ENCODE measurements at regions not wholly inside any gene's neighbourhood (a gene's known extent, or its start where the extent isn't known, plus 50 kb on each side); places are given as distances from the start of the nearest gene placed in this dataset.

- DNase-seq = no peak
Measured at GRCh38 chr18:44466997-44467396, 213.7 kb upstream of the SETBP1 start.

DNA sequence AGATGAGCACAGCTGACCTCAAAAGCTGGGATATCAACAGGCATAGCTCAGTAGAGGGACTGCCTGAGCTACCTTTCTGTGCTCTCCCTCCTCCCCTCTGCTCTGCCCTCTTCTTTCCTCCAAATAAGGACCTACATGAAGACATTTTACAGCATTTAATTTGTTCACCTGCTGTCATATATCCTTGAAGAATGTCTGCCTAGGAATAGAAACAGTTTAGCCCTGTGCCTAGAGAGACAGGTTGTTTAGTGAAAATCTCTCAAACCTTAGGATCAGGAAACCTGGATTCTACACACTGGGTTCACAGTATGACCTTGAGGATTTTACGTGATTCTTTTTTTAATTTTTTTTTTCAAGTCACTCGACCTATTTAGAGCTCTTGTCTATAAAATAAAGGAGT lies 213.0 kb upstream of the SETBP1 start:
- no peak for DNase-seq

GRCh38 chr18:44473394-44474066 lies 207.2 kb upstream of the SETBP1 start:
- no peak for DNase-seq

DNA sequence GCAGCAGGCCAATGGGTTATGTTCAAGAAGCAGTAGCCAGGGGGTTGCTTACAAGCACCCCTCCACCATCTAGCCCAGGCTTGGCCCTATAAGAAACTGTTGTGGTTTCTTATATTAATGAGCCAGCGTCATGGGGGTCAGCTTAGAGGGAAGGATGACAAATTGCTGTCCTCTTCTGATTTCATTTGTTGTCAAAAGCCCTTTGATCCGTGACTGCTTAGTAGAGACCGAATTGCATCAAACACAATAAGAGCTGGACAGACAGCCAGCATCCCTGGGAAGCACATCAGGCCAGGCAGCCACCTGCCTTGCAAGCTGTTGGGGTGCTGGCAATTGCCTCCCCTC lies 206.6 kb upstream of the SETBP1 start:
- DNase-seq = no peak

GRCh38 chr18:44474591-44474990 lies 206.1 kb upstream of the SETBP1 start:
- DNase-seq = no peak

GRCh38 chr18:44482761-44483160 lies 197.9 kb upstream of the SETBP1 start:
- DNase-seq = no peak

DNA sequence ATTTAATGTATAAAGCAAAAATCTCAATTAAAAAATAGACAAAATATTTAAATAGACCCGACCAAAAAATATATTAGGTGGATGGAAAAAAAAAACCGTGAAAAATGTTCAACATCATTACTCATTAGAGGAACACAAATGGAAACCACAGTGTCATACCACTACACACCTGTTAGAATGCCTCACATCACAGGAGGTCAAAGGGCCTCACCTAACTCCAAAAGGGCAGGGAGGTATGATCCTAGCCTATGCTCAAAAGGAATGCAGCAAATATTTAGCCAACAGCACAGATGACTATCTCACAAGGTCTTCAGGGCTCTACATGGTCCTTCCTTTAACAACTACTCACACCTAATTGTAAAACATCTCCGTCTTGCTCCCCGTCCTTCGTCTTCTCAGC lies 185.5 kb upstream of the SETBP1 start:
- DNase-seq = no peak

GRCh38 chr18:44497311-44497710 lies 183.4 kb upstream of the SETBP1 start:
- DNase-seq = no peak

DNA sequence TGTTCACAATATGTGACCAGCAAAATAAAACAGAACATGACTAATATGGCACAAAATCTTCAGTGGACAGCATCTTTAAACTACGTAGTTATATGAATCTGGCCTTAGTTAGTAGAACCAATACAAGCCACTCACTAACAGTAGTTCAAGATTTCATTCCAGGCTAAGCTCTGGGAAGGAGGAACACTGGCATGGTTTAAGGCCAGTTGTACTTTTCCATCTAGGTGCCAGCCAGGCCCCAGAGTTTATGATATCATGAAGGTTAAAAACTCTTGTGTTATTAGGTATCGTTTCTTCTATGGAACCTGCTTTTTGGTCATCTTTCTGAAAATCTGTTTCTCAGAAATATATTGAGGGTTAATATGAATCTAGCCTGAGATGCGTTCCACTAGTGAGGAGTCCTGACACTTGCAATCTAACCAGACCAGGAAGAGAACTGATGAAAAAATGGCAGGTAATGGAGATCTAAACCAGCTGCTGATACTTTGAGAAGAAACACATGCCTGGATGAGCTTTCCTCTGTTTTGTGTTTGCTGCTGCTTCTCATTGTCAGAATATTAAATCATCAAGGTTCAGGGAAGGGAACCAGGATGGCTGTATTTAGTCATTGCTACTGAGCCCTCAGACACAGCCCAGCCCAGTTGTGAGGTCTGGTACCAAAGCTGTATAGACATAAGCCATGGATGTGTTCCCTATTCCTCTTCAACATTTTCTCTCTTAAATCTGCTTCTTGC lies 182.8 kb upstream of the SETBP1 start:
- DNase-seq = no peak

DNA sequence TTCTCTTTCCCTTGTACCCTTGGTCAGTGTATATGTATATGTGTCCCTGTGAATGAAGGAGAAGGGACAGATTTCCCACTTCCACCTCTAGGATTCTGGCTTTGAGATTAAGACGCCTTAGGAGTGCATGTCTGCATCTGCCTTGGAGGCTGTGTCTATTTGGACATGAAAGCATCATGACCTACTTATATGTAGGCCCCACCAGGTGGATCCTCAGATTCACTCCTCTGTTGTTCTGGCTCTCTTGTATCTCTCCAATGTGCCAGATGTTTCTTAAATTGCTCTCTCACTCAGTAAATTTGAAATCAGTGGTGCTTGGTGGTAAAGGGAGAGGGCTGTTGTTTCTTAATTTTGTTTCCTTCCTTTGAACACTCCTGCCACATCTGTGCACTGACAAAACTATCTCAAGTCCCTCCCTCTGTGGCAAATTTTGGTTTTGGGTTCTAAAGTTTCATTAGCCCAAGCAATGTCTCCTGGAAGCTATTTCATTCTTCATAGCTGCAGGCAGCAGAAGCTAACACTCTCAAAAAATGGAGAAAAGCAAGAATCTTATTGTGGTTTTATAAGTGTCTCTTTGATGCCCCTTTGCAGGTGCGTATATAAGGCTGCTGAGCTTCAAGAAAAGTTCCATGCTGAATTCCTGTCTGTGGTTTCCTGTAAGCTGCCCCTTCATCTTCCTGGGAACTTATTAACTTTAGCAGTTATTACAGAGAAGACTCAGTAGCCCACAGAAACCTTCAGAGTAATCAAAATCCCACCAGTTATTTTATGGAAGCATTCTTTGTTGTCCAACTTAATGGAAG lies 179.7 kb upstream of the SETBP1 start:
- no peak for DNase-seq

DNA sequence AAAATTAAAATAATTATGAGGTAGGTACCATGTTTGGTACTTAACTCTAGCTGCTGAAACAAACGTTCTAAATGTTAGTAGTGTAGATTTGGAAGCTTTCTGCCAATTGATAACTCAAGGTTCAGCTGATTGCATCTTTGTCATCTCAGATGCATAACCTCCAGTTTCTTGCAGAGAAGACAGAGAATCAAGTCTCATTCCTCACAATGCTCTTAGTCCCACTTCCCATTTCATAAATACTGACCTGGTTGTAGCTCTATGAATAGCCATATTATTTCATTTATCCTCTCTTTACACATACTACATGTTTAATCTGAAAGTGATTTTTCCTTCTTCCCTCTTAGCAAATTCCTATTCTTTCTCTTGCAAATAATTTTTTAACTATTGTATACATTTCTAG lies 178.5 kb upstream of the SETBP1 start:
- DNase-seq = no peak

- DNase-seq = no peak
Measured at GRCh38 chr18:44502790-44503189, 177.9 kb upstream of the SETBP1 start.

DNA sequence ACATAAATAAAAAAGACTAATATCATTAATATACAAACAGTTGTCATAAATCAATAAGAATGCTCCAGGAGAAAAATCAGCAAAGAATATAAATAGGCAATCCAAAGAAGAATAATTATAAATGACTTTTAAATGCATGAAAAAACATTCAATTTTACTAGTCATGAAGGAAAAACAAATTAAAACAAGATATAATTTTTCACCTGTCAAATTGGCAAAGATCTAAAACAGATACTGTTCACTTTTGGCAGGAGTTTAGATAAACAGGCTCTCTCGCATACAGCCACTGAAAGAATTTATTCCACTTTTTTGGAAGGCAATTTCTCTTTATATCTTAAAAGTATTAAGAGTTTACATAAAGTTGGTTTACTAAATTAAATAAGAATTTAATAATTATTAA lies 176.8 kb upstream of the SETBP1 start:
- DNase-seq = no peak

GRCh38 chr18:44507729-44508325 lies 172.9 kb upstream of the SETBP1 start:
- peak; percentile 63 for DNase-seq

GRCh38 chr18:44508474-44508873 lies 172.2 kb upstream of the SETBP1 start:
- DNase-seq = no peak

DNA sequence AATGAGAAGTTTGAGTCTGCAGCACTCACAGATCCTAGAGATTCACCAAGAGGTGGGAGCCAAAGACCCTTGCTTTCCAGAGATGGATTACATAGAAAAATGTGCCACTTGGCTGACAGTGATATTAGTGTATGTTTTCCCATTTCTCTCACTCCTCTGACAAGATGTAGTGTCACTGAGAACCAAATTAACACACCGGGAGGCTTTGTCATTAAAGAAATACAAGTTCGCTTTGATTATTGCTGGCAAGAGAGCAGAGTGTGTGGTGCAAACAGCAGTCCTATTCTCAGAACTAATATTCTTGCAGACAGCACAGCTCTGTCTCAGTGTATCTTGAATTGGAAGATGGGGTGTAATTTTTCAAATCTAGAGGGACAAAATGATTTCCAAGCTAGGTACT lies 171.6 kb upstream of the SETBP1 start:
- no peak for DNase-seq

DNA sequence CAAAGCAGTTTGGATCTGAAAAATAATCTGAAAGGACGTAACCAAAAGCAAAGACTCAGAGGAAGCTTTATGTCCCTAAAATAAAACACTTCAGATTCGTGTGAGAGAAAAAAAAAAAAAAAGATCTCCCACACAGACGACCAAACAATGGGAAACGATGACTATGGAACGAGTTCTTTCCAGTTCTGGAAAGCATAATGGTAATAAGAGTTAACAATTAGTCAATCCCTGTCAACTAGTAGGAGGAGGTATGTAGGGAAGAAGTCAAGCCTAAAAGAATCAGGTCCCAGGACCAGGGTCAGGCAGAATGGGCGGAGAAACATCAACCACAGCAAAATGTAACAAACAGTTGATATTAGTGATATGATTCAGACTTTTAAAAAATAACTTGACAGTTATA lies 170.3 kb upstream of the SETBP1 start:
- DNase-seq = no peak

- no peak for DNase-seq
Measured at GRCh38 chr18:44513233-44513632, 167.5 kb upstream of the SETBP1 start.

DNA sequence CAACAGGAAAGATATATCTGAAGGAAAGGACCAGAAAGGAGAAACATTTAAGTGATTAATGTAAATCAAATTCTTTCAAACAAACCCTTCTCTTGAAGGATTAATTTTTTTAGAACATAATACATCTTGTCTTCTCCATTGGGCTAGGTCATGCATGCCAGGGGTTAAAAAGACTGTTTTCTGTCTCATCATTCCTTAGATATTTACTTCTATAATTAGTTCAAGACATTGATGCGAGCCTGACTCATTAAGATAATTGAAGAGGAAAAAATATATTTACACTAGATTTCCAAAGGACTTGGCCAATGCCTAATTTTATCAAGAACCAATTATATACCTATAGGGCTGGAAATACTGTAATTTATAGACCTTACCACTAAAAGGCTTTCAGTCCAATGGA lies 166.6 kb upstream of the SETBP1 start:
- no peak for DNase-seq

DNA sequence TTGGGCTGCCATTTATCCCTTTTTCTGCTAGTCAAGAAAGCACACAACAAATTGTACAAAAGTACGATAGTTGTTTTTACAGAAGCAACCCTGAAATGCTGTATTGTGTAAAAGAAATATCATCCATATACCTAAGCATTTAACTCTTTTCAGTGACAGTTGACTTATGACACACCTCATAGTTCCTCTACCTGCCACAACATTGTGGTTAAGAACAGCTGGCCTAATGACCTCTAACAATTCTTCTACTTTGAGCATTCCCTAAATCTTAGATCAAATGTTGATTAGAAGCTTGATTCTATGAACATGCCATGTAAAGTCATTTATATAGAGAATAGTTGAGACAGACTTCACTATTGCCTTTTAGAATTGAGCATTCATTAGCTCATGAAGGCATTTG lies 165.9 kb upstream of the SETBP1 start:
- DNase-seq = no peak

DNA sequence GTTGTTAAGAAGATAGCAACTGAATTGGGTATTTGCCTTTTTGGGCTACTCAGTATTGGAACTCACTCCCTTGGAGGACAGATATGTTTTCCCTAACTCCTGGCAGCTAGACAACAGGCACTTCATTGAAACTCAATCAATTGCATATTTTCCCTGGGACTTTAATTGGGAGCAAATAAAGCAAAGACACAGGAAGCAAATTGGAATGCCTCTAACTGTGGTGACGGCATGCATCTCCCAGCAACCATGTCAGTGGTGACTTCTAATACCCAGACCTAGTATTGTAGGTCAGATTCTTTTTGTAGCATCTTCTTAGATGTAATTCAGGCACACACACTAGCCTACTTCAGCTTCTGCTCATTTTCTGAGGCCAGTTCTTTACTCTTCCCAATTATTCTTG lies 164.2 kb upstream of the SETBP1 start:
- DNase-seq = no peak

DNA sequence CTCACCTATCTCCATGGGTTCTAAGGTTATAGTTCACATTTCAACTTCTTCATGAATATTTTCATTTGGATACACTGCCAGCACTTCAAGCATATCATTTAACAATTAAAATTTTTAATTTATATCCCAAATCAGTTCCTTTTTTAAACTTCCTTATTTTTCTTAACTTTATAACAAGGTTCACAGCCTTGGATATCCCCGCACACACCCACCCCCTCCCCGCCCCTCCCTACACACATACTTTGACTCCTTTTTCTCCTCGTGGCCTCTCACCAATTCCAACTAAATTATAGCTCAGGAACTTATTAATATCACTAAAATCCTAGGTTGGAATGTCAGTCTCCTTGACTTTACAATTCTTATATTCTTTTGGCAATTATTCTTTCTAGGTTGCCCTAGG lies 163.6 kb upstream of the SETBP1 start:
- DNase-seq = no peak

- no peak for DNase-seq
Measured at GRCh38 chr18:44518091-44518615, 162.5 kb upstream of the SETBP1 start.
